GM23248 (cell line): ENCODE measurements at regions not wholly inside any gene's neighbourhood (a gene's known extent, or its start where the extent isn't known, plus 50 kb on each side); places are given as distances from the start of the nearest gene placed in this dataset.

ENCODE experiments used
- EZH2 ChIP-seq: fragments of 200-600 bp; sonication (generic); IDR thresholded peaks from 2 replicates; pipeline ENCODE4 v1.6.1; 2018; ENCODE audit warnings: antibody characterized with exemption, mild to moderate bottlenecking; ENCODE audit not compliant: insufficient read depth, poor library complexity, severe bottlenecking
- EZH2phosphoT487 ChIP-seq: fragments of 200-600 bp; sonication (generic); IDR thresholded peaks from 2 replicates; pipeline ENCODE4 v1.6.1; 2018; ENCODE audit warnings: antibody characterized with exemption, moderate library complexity, mild to moderate bottlenecking, low read depth; ENCODE audit not compliant: insufficient read depth

GRCh38 chr13:111589321-111589720 lies 268.9 kb downstream of the TEX29 start:
- TF ChIP-seq EZH2: no peak
- TF ChIP-seq EZH2phosphoT487: no peak
